Transverse colon (tissue), 3 donors: ENCODE measurements at regions not wholly inside any gene's neighbourhood (a gene's known extent, or its start where the extent isn't known, plus 50 kb on each side); places are given as distances from the start of the nearest gene placed in this dataset.

Source experiments
- CTCF ChIP-seq, 5 experiments: fragments of 200-600 bp in 3 of 5; fragments of 450-650 bp in 2 of 5; sonication (generic) in 3 of 5; IDR thresholded peaks; 1 replicate in 2 of 5; 2 replicates in 3 of 5; pipeline ENCODE4 v1.5.1; 2016 to 2017; ENCODE audit warnings: antibody characterized with exemption in 5 of 5, inconsistent platforms in 3 of 5, mild to moderate bottlenecking in 2 of 5, moderate library complexity in 1 of 5
- EP300 ChIP-seq: sonication (generic); formaldehyde crosslinking; IDR thresholded peaks from one replicate; pipeline ENCODE4 v1.6.1; 2017; ENCODE audit warnings: antibody characterized with exemption, low read depth
- POLR2A ChIP-seq: fragments of 450-650 bp; IDR thresholded peaks from one replicate; pipeline ENCODE4 v1.6.1; 2016; ENCODE audit warnings: antibody characterized with exemption, mild to moderate bottlenecking, moderate library complexity

DNA sequence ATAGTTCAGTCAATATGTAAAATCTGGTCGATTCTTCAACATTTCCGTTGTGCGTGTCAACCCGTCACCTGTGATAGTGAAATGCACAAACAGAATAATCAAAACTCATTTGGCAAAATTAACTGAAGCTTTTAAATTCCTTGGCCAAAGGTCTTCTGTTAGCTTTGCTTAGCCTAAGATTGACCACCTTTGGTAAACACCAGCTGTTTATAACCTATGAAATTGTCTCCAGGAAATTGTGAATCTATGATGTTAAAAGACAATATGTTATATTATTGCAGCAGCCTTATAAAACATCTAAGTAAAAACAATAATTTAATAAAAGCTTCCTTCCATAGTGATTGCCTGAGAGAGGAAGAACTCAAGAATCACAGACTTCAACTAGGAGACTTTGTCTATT, 196.8 kb downstream of the IL15 start:
- no peak for TF ChIP-seq POLR2A
- TF ChIP-seq CTCF (IDR thresholded peaks at IDR 0.05): no peak
- no peak for TF ChIP-seq EP300
